ENCODE measurements at regions not wholly inside any gene's neighbourhood (a gene's known extent, or its start where the extent isn't known, plus 50 kb on each side); places are given as distances from the start of the nearest gene placed in this dataset.

- DNase-seq, result no peak
Observed at GRCh38 chr10:57785068-57785467, 482.6 kb downstream of the IPMK start.

- no peak for DNase-seq
Observed at GRCh38 chr10:57776688-57777432, 490.8 kb downstream of the IPMK start.

DNA sequence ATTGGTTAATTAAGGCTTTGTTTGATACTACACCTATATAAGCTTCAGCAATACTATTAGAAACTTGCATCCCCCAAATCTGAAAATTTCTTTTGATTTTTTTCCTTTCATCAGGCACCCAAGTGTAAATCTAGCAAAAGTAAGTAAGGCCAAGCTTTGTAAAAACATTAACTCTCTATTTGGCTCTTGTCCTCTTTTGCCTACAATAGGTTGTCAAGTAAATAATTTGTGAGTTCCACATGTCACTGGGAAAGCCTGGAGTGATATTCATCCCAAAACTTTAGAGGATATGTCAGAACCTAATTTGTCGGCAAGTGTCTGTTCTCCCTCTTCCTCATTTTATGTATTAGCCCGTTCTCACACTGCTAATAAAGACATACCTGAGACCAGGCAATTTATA is 492.4 kb downstream of the IPMK start:
- no peak for DNase-seq

DNA sequence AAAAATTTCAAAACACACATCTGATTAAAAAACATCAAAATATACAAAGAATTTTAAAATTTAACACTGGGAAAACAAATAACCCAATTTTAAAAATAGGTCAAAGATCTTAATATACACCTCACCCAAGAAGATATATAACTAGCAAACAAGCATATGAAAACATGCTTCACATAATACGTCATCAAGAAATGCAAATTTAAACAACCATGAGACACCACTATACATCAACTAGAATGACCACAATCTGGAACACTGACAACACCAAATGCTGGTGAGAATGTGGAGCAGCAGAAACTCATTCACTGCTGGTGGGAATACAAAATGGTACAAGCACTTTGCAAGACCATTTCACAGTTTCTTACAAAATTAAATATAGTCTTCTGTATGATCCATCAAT is 498.4 kb downstream of the IPMK start:
- DNase-seq, result no peak

DNA sequence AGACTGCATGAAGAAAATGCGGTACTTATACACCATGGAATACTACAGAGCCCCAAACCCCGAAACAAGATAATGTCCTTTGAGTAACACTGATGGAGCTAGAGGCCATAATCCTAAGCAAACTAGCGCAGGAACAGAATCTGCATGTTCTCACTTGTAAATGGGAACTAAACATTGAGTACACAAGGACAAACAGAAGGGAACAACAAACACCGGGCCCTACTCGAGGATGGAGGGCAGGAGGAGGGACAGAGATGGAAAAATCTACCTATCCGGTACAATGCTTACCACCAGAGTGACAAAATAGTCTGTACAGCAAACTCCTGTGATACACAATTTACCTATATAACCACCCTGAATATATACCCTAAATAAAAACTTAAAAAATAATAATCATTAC is 507.9 kb downstream of the IPMK start:
- no peak for DNase-seq

DNA sequence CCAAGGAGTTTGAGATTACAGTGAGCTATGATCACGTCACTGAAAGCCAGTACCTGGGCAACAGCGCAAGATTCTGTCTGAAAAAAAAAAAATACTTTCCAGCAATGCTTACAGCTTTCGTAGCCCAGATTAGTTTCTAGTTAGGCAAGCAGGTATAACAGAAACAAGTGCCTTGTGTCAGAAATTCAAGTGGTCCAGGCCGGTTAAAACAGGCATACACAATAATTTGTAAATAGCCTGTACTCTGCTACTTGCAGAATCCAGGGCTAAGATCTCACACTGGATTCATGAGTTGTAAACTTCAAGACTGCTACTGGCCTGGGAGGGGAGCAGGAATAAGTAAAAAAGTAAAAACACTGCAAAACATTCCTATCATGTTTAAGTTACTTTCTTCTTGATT is 512.9 kb downstream of the IPMK start:
- DNase-seq, result no peak

DNA sequence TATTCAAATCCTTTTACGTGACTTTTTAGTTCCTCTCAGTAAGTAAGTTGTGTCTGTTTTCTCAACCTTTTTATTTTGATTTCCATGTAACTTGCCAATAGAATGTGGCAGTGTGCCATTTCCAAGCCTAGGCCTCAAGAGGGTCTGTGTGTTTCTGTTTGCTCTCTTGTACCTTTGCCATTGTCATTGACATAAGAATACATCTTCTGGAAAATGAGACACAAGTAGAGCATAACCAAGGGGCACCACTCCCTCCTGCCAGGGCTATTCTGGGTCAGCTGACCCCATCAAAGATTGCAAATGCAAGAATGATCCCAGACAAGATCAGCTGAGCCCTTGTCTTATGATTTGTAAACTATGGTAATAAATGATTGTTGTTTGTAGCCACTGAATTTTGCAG is 524.0 kb downstream of the IPMK start:
- DNase-seq, result no peak

GRCh38 chr10:57741751-57742150 is 525.9 kb downstream of the IPMK start:
- DNase-seq, result no peak

DNA sequence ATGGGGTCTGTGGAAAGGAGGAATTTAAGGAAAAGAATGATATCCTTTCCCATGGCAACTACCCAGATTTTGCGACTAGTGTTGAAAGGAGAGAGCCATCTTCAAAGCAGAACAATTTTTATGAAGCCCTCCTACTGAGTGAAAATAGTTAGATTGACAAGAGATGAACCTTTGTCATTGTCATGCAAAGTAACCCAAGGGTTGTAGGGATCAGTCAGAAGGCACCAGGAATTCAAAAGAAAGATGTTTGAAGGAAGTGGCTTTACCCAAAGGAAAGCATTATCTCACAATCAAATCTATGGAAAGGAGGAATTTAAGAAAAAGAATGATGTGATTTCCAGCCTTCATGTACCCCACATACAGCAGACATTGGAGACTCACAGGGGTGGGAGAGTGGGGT is 544.4 kb downstream of the IPMK start:
- DNase-seq, result no peak

- DNase-seq, result peak in 1 of 2 donors; percentile 8
Observed at GRCh38 chr10:57716884-57717283, 550.8 kb downstream of the IPMK start.

DNA sequence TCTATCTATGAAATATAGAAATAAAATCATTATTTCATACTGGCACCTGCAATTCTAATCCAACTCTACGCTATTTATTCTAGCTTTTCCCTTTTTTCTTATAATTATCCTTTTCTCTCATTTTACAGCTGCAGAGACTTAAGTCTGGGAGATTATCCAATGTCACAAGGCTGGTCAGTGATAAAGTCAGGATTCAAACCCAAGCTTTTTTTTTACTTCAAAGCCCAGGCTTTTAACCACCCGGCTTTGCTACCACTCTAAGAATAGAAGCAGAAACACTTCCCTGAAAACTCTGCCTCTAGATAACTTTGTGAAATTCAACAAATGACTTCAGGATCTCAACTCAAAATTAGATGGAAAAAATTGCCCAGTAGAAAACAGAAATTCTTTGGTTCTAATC is 552.5 kb downstream of the IPMK start:
- DNase-seq, result no peak

GRCh38 chr10:57707300-57707658 is 560.4 kb downstream of the IPMK start:
- DNase-seq, result no peak

- DNase-seq, result no peak
Observed at GRCh38 chr10:57706576-57707299, 561.0 kb downstream of the IPMK start.

- DNase-seq, result no peak
Observed at GRCh38 chr10:57706016-57706415, 561.7 kb downstream of the IPMK start.

DNA sequence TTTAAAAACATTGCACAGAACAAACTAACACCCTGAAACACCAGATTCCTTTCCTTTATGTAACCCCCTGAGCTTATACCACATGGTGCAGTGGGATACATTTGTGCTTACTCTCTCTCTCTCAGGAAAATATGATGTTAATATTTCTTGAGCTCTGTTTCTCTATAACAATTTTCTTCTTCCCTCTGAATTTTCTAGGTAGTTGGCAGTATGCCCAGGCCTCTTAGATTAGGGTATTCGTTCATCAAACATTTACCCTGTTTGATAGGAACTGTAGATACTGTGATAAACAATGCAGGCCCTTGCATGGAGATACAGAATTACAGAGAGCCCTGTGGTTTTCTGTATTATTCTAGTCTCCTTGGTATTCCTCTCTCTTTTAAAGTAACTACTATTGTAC is 567.8 kb downstream of the IPMK start:
- DNase-seq, result no peak

DNA sequence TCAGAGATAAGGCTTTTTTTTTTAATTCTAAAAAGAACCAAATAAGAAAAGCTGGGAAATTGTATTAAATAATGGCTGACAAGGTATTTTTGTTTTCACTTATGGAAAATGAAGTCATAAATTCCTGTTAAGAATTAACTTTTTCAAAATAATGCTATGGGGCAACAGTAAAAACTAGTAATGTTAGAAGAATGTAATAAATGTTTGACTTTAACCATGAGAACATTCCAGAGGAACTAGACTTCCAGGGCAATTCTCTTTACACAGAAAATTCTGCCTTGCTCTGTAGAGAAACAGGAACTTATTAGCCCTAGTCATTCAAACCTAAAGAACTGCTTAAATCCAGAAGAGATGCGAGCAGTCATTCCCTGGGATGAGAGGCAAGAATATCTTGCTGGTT is 571.1 kb downstream of the IPMK start:
- no peak for DNase-seq

DNA sequence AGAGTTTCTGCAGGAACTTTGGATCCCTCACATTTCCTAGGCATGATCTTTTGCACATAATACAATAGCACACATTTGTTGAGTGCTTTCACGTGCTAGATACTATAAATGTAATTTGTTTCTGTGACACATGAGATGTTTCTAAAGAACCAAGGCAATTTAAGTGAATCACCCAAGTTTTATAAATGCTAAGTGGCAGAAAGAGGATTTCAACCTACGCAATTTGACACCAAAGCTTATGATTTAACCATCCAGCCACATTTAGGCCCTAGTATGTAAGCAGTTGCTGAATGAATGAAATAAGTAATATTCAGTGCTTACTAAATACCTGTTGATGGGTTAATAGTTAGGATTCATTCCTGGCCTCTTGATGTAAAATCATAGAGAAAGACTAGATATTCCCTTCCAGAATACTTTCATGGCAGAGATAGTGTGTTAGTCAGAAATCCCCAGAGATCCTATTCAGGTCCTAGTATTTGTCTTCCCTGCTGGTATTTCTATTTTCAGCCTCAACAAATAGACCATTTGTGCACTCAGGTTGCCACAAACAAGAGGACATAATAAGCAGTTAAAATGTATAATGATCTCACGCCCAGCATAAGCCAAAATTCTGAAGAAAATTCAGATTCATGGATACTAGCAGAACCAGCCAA is 572.6 kb downstream of the IPMK start:
- no peak for DNase-seq

DNA sequence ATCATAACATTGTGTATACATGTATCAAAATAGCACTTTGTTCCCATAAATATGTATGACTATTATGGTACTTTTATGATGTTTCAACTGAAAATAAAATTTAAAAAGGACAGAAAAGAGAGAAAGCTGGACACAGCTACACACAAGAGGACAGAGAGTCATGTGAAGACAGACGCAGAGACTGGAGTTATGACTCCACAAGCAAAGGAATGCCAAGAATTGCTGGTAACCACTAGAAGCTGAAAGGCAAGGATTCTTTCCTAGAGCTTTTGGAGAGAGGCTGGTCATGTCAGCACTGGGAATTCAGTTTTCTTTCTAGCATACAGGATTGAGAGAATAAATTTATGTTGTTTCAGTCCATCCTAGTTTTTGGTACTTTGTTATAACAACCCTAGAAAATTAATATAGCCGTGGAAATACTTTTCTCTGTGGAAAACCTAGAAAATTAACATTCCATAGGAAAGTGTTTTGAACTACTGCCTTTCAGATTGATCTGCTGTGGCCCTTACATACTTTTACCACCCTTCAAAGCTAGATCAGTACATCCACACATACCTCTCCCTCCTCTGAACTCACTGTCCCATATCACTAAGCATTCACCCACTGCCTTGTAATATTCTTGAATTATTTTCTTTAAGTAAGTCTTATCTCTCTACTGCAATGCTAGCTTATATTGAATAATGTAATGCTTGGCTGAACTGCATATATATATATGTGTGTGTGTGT is 575.3 kb downstream of the IPMK start:
- DNase-seq, result no peak

DNA sequence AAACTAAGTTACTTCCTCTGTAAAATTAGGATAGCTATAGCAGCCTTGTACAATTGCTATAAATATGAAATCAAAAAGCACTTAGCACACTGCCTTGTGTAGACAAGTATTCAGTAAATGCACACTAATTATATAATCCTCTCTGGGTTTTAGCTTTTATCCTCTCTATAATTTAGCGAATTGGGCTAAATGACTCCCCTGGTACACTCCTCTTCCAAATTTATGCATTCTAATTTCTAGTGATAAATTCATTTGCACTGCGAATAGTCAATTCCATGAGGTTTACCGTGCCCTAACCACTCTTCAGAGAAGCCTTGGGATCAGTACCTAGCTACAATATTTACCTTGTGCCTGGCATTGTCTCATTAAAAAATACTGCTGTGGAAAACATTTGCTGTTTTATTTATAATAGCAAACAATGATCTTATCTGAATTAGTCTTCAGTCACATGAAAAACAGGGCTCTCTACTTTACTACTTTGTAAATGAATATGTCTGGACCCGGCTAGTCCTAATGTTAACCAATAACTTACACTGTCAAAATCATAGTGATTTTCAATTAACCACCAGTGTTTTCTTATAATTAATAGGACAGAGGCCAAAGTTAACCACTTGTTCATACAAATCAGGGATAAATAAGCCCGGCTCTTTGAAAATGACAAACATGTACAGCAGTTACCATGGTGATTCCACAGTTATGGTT is 577.9 kb downstream of the IPMK start:
- no peak for DNase-seq

GRCh38 chr10:57679916-57680315 is 587.8 kb downstream of the IPMK start:
- no peak for DNase-seq

DNA sequence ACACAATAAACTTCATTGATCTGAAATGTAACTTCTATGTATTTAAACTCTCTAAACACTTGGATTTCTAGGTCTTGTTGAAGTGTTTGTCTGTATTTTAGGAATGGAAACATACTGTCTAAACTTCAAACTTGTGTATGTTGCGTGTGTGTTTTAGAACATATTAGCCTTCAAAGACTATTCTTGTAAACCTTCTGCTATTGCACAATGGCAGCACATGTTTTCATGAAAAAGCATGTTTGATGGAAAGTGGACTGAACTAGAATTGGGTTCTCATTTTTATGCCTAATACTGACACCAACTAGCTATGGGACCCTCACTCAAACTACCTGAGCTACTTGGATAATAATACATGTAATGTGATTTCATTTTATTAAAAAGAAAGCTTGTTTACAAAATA is 592.6 kb downstream of the IPMK start:
- no peak for DNase-seq

- DNase-seq, result no peak
Observed at GRCh38 chr10:57673446-57673960, 594.2 kb downstream of the IPMK start.

DNA sequence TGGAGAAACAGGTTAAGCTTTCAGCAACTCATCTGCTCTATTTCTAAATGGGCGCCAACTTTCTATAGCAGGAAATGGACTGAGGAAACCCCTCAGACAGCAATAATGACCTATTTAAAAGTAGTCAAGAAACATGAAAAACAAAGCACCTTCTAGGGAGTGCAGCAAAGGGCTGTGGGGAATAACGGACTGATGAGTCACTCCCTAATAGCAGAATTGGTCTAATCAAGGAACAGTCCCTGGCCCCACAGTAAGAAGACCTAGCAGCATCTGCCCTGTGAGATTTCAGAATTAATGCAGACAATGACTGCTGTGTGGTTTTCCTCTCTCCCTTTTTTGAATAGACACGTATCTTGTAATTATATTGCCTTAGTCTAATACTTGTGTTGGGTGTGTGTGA is 602.9 kb downstream of the IPMK start:
- no peak for DNase-seq

Data from hippocampal formation (tissue), 2 donors.